H1 (cell line): ENCODE measurements at regions not wholly inside any gene's neighbourhood (a gene's known extent, or its start where the extent isn't known, plus 50 kb on each side); places are given as distances from the start of the nearest gene placed in this dataset.
A peak's percentile ranks its signal among the peaks of the same experiment; 100 is the strongest.

Source experiments
- CTCF ChIA-PET: fragments of 300-600 bp; sonication (Branson Sonifier 250); formaldehyde crosslinking; loops from one replicate; lab custom pipeline; 2021; ENCODE audit not compliant: partially characterized antibody; lab: Charles Lee
- POLR2A ChIA-PET: fragments of 300-600 bp; sonication (Branson Sonifier 250); formaldehyde crosslinking; loops from one replicate; lab custom pipeline; 2021; ENCODE audit warnings: inconsistent platforms; ENCODE audit not compliant: partially characterized antibody; lab: Charles Lee
- DNase-seq, 2 experiments: peaks; one replicate each; pipeline versions ENCODE4 v3.0.0 to v3.0.0-alpha.2; 2010 to 2022; ENCODE audit warnings: low spot score in 2 of 2, low read depth in 1 of 2, mixed read lengths in 1 of 2
- FAIRE-seq: peaks from 2 replicates; lab custom pipeline; 2011; peaks lifted over from hg19 to GRCh38; lab: Jason Lieb, UNC
- H2AFZ ChIP-seq: 2 replicates; pipeline ENCODE4 v1.8.1; 2012; ENCODE audit warnings: low read length, inconsistent platforms
- H2AK5ac ChIP-seq: 2 replicates; pipeline ENCODE4 v1.6.1; 2013; ENCODE audit warnings: low read depth, low read length
- H2BK120ac ChIP-seq: replicated peaks from 2 replicates; pipeline ENCODE3; 2013; ENCODE audit warnings: low read depth, low read length, inconsistent platforms
- H2BK12ac ChIP-seq: 2 replicates; pipeline ENCODE4 v1.6.1; 2013; ENCODE audit warnings: low read depth, low read length
- H2BK15ac ChIP-seq: 2 replicates; pipeline ENCODE4 v1.6.1; 2013; ENCODE audit warnings: low read length
- H2BK20ac ChIP-seq: 2 replicates; pipeline ENCODE4 v1.6.1; 2013; ENCODE audit warnings: low read length
- H2BK5ac ChIP-seq: 2 replicates; pipeline ENCODE4 v1.6.1; 2013; ENCODE audit warnings: low read depth, low read length
- H3K14ac ChIP-seq: 2 replicates; pipeline ENCODE4 v1.6.1; 2013; ENCODE audit warnings: inconsistent platforms; ENCODE audit not compliant: insufficient read length
- H3K18ac ChIP-seq: 2 replicates; pipeline ENCODE4 v1.6.1; 2013; ENCODE audit warnings: low read length; ENCODE audit errors: extremely low read depth
- H3K23ac ChIP-seq: 2 replicates; pipeline ENCODE4 v1.6.1; 2013; ENCODE audit warnings: inconsistent platforms; ENCODE audit not compliant: insufficient read length
- H3K23me2 ChIP-seq: 2 replicates; pipeline ENCODE4 v1.6.1; 2013; ENCODE audit warnings: low read depth, low read length
- H3K27ac ChIP-seq: 2 replicates; pipeline ENCODE4 v1.6.1; 2011; ENCODE audit warnings: low read depth, low read length, inconsistent platforms
- H3K27me3 ChIP-seq, 4 experiments: replicated peaks in 1 of 4; 1 replicate in 1 of 4; 2 replicates in 3 of 4; pipeline versions ENCODE4 v1.6.1 to v1.8.1; 2011 to 2013; ENCODE audit warnings: low read length in 3 of 4, mild to moderate bottlenecking in 3 of 4, inconsistent platforms in 2 of 4, mixed read lengths in 2 of 4, moderate library complexity in 1 of 4; ENCODE audit not compliant: control insufficient read depth in 3 of 4, insufficient read depth in 3 of 4; ENCODE audit errors: extremely low read depth in 1 of 4
- H3K36me3 ChIP-seq, 4 experiments: 2 replicates each; pipeline versions ENCODE4 v1.6.1 to v1.8.1; 2011 to 2013; ENCODE audit warnings: mild to moderate bottlenecking in 4 of 4, low read length in 3 of 4, moderate library complexity in 2 of 4, control low read depth in 1 of 4, inconsistent platforms in 1 of 4; ENCODE audit not compliant: insufficient read depth in 4 of 4, control insufficient read depth in 2 of 4
- H3K4ac ChIP-seq: replicated peaks from 2 replicates; pipeline ENCODE3; 2013; ENCODE audit warnings: low read length, low read depth, mixed read lengths, inconsistent platforms; ENCODE audit not compliant: insufficient read length
- H3K4me1 ChIP-seq, 4 experiments: replicated peaks in 1 of 4; 1 replicate in 1 of 4; 2 replicates in 3 of 4; pipeline versions ENCODE4 v1.6.1 to v1.8.1; 2011 to 2013; ENCODE audit warnings: low read length in 3 of 4, inconsistent platforms in 2 of 4, mixed read lengths in 1 of 4; ENCODE audit not compliant: insufficient read depth in 4 of 4, control insufficient read depth in 3 of 4
- H3K4me2 ChIP-seq, 2 experiments: 2 replicates each; pipeline versions ENCODE4 v1.6.1 to v1.8.1; 2011 to 2013; ENCODE audit warnings: low read depth in 2 of 2, low read length in 2 of 2, control low read depth in 1 of 2, inconsistent platforms in 1 of 2, mild to moderate bottlenecking in 1 of 2; ENCODE audit not compliant: insufficient read depth in 1 of 2
- H3K4me3 ChIP-seq, 4 experiments: fragments of 200-600, 300-600 bp in 1 of 4; sonication (generic), shearing (Covaris generic), sonication (Bioruptor Twin) in 1 of 4; 2 replicates each; pipeline versions ENCODE4 v1.5.1 to v1.8.1; 2011 to 2016; ENCODE audit warnings: low read length in 4 of 4, low read depth in 3 of 4, control low read depth in 2 of 4, inconsistent platforms in 2 of 4, mild to moderate bottlenecking in 2 of 4, mixed read lengths in 1 of 4, moderate library complexity in 1 of 4; ENCODE audit not compliant: insufficient read depth in 2 of 4; ENCODE audit errors: extremely low read depth in 1 of 4
- H3K56ac ChIP-seq: replicated peaks from 2 replicates; pipeline ENCODE3; 2013; ENCODE audit warnings: low read depth, mild to moderate bottlenecking, mixed read lengths, low read length, inconsistent platforms; ENCODE audit not compliant: insufficient read length
- H3K79me1 ChIP-seq: 2 replicates; pipeline ENCODE4 v1.6.1; 2013; ENCODE audit warnings: low read depth, low read length, control low read depth
- H3K79me2 ChIP-seq, 2 experiments: 2 replicates each; pipeline versions ENCODE4 v1.6.1 to v1.8.1; 2012 to 2013; ENCODE audit warnings: low read length in 2 of 2, mild to moderate bottlenecking in 2 of 2, inconsistent platforms in 1 of 2; ENCODE audit not compliant: insufficient read depth in 2 of 2, control insufficient read depth in 1 of 2
- H3K9ac ChIP-seq, 4 experiments: replicated peaks in 1 of 4; 1 replicate in 1 of 4; 2 replicates in 3 of 4; pipeline versions ENCODE4 v1.6.1 to v1.8.1; 2011 to 2013; ENCODE audit warnings: low read depth in 3 of 4, low read length in 3 of 4, control low read depth in 2 of 4, mild to moderate bottlenecking in 2 of 4, moderate library complexity in 2 of 4, inconsistent platforms in 1 of 4; ENCODE audit errors: extremely low read depth in 1 of 4
- H3K9me3 ChIP-seq, 2 experiments: 2 replicates each; pipeline versions ENCODE4 v1.6.1 to v1.8.1; 2012 to 2013; ENCODE audit warnings: mild to moderate bottlenecking in 2 of 2, moderate library complexity in 2 of 2, control low read depth in 1 of 2, inconsistent platforms in 1 of 2, low read depth in 1 of 2, low read length in 1 of 2, mixed read lengths in 1 of 2; ENCODE audit not compliant: insufficient read depth in 2 of 2
- H4K20me1 ChIP-seq, 2 experiments: replicated peaks in 1 of 2; 2 replicates each; pipeline versions ENCODE3 to v1.8.1; 2011 to 2013; ENCODE audit warnings: inconsistent platforms in 2 of 2, low read length in 2 of 2, mild to moderate bottlenecking in 1 of 2; ENCODE audit not compliant: insufficient read depth in 2 of 2, control insufficient read depth in 1 of 2
- H4K5ac ChIP-seq: 2 replicates; pipeline ENCODE4 v1.6.1; 2013; ENCODE audit warnings: low read length, low read depth, mixed read lengths, inconsistent platforms; ENCODE audit not compliant: insufficient read length
- H4K8ac ChIP-seq: 2 replicates; pipeline ENCODE4 v1.8.0; 2013; ENCODE audit warnings: mild to moderate bottlenecking, moderate library complexity, low read length, inconsistent platforms; ENCODE audit not compliant: insufficient read depth; ENCODE audit errors: extremely low read depth
- H4K91ac ChIP-seq: replicated peaks from 2 replicates; pipeline ENCODE3; 2013; ENCODE audit warnings: low read length, mixed read lengths, inconsistent platforms; ENCODE audit not compliant: insufficient read length
- HDAC2 ChIP-seq, 2 experiments: fragments of 300-600 bp in 1 of 2; sonication (generic) in 1 of 2; IDR thresholded peaks; 2 replicates each; pipeline ENCODE4 v1.6.1; 2011 to 2012; ENCODE audit warnings: low read depth in 2 of 2, low read length in 2 of 2, mild to moderate bottlenecking in 2 of 2, moderate library complexity in 2 of 2, borderline replicate concordance in 1 of 2, inconsistent platforms in 1 of 2
- JUN ChIP-seq: IDR thresholded peaks from 2 replicates; pipeline ENCODE4 v1.6.1; 2011; ENCODE audit warnings: low read depth, mild to moderate bottlenecking, improper control_type of control experiment, low read length
- KDM1A ChIP-seq: fragments of 200-600, 300-600 bp; sonication (generic); IDR thresholded peaks from 2 replicates; pipeline ENCODE4 v1.7.1; 2016; ENCODE audit warnings: mild to moderate bottlenecking, low read length, borderline replicate concordance
- WGBS, 2 experiments: shearing (Covaris generic) in 1 of 2; methylation state at CpG; one replicate each; pipeline versions ENCODE4 v1.1.6 to v1.1.7; 2013 to 2015; ENCODE audit warnings: low lambda C conversion rate in 2 of 2, mixed read lengths in 2 of 2, inconsistent platforms in 1 of 2, low coverage in 1 of 2, missing lambda C conversion rate in 1 of 2; ENCODE audit not compliant: insufficient replicate concordance in 2 of 2, insufficient coverage in 1 of 2, insufficient read length in 1 of 2; ENCODE audit errors: extremely low coverage in 1 of 2, missing lambda C conversion rate in 1 of 2; 5-methylcytosine and 5-hydroxymethylcytosine counted together
- TF ChIP-seq, protein P1 (sequence below): IDR thresholded peaks from 2 replicates; pipeline ENCODE4 v1.6.1; 2011; ENCODE audit warnings: low read depth, mild to moderate bottlenecking, low read length; ENCODE audit not compliant: insufficient read depth

DNA sequence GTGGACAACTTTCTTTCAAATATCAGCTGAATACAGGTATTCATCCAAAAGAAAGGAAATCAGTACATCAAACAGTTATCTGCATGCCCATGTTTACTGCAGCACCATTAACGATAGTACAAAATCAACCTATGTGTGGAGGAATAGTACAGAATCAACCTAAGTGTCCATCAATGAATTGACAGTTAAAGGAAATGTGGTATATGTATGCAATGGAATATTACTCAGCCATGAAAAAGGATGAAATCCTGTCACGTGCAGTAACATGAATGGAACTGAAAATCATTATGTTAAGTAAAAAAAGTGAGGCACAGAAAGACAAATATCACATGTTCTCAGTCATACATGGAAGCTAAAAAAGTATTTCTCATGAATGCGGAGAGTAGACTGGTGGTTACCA, 132.3 kb downstream of the MED15 start:
- FAIRE-seq (no peak), DNase-seq (no peak)
- Histone ChIP-seq H2BK15ac (no peak overlapping the region), H2AFZ (no peak overlapping the region), H2BK12ac (no peak overlapping the region), H3K27ac (no peak overlapping the region), H3K4me2 (no peak overlapping the region), H4K8ac (no peak overlapping the region), H3K9me3 (no peaks in the 10 kb centered on the region), H2AK5ac (no peak overlapping the region), H3K4me3 (no peak overlapping the region), H3K36me3 (no peaks in the 10 kb centered on the region), H4K20me1 (no peaks in the 10 kb centered on the region), H3K27me3 (no peaks in the 10 kb centered on the region), H3K79me2 (no peaks in the 10 kb centered on the region), H3K23me2 (no peaks in the 10 kb centered on the region), H3K4me1 (no peaks in the 10 kb centered on the region), H2BK20ac (no peak overlapping the region), H3K23ac (no peak overlapping the region), H2BK5ac (no peak overlapping the region), H4K91ac (no peak overlapping the region), H3K14ac (no peak overlapping the region), H3K56ac (no peak overlapping the region), H4K5ac (no peak overlapping the region), H3K9ac (no peak overlapping the region), H3K18ac (no peak overlapping the region), H3K4ac (no peak overlapping the region), H2BK120ac (no peak overlapping the region), H3K79me1 (no peaks in the 10 kb centered on the region)
- TF ChIP-seq KDM1A (peak; percentile 94), HDAC2 (IDR thresholded peaks at IDR 0.05; ENCODE audit: borderline replicate concordance in 1 of 2, low read depth in 2 of 2, low read length in 2 of 2) (peak in 1 of 2 experiments; percentile 67; a peak in 1 of 4 replicates), JUN (no peak)
- TF ChIP-seq, protein P1, sequence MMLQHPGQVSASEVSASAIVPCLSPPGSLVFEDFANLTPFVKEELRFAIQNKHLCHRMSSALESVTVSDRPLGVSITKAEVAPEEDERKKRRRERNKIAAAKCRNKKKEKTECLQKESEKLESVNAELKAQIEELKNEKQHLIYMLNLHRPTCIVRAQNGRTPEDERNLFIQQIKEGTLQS: no peak
- 70% methylated on average over 3 of the region's 3 CpGs; no CpG with 5 or more reads in 1 of the 2 experiments for WGBS, 2 experiments
- ChIA-PET CTCF (interaction anchor here (0.6 kb wide), 2 partner anchors 32 to 37 kb away, joined by 3 read pairs; no protein-coding TSS in a partner anchor), POLR2A (no interaction called here)
